BJ (cell line): ENCODE measurements at regions not wholly inside any gene's neighbourhood (a gene's known extent, or its start where the extent isn't known, plus 50 kb on each side); places are given as distances from the start of the nearest gene placed in this dataset.

ENCODE experiments used
- CTCF ChIA-PET: fragments of 350-600 bp; formaldehyde crosslinking; extraction: SDS; loops from one replicate; lab custom pipeline; 2021; ENCODE audit warnings: antibody characterized with exemption, inconsistent platforms; lab: Yijun Ruan, JAX
- POLR2A ChIA-PET: fragments of 300-600 bp; sonication (Branson Sonifier 250); formaldehyde crosslinking; extraction: SDS; loops from one replicate; lab custom pipeline; 2021; ENCODE audit warnings: antibody characterized with exemption; lab: Charles Lee
- DNase-seq: peaks from one replicate; pipeline ENCODE4 v3.0.0-alpha.2; 2011; ENCODE audit warnings: low read depth
- H3K27me3 ChIP-seq: 2 replicates; pipeline ENCODE4 v1.6.0; 2011; ENCODE audit warnings: low read length; ENCODE audit not compliant: control insufficient read depth, insufficient read depth
- H3K36me3 ChIP-seq: 2 replicates; pipeline ENCODE4 v1.5.1; 2011; ENCODE audit warnings: low read length; ENCODE audit not compliant: control insufficient read depth, insufficient read depth
- H3K4me3 ChIP-seq: 2 replicates; pipeline ENCODE4 v1.5.1; 2011; ENCODE audit warnings: low read depth, mild to moderate bottlenecking, control low read depth, low read length
- TF ChIP-seq, protein P1 (sequence below): IDR thresholded peaks from 2 replicates; pipeline ENCODE4 v1.5.1; 2011; ENCODE audit warnings: low read depth, mild to moderate bottlenecking, control low read depth, inconsistent platforms, low read length, moderate library complexity; ENCODE audit not compliant: insufficient read depth

DNA sequence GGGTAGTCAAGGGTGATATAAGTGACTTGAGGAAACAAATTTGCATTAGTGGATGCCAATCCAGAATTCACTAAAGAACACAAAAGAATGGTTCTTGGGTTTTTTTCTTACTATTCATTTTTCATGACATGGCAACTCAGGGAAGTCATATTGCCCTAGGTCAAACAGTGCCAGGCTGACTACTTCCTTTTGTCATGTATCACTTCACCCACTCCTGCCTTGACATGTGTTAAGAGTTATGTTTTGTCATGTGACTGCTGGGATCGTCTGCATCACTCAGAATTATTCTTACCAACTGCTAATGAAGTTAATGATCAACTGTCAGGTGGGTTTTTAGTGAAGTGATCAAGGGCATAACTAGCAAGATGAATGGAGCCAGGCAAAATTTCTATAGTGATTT is 74.2 kb downstream of the PRORP start:
- TF ChIP-seq, protein P1, sequence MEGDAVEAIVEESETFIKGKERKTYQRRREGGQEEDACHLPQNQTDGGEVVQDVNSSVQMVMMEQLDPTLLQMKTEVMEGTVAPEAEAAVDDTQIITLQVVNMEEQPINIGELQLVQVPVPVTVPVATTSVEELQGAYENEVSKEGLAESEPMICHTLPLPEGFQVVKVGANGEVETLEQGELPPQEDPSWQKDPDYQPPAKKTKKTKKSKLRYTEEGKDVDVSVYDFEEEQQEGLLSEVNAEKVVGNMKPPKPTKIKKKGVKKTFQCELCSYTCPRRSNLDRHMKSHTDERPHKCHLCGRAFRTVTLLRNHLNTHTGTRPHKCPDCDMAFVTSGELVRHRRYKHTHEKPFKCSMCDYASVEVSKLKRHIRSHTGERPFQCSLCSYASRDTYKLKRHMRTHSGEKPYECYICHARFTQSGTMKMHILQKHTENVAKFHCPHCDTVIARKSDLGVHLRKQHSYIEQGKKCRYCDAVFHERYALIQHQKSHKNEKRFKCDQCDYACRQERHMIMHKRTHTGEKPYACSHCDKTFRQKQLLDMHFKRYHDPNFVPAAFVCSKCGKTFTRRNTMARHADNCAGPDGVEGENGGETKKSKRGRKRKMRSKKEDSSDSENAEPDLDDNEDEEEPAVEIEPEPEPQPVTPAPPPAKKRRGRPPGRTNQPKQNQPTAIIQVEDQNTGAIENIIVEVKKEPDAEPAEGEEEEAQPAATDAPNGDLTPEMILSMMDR: no peak
- no peak for DNase-seq
- H3K36me3 ChIP-seq: no peaks in the 10 kb centered on the region
- CTCF ChIA-PET: interaction anchor here (1.7 kb wide), 1 partner anchor 12 kb away, joined by 6 read pairs; no protein-coding TSS in a partner anchor
- POLR2A ChIA-PET: no interaction called here
- H3K4me3 ChIP-seq: no peak overlapping the region
- no peaks in the 10 kb centered on the region for H3K27me3 ChIP-seq

DNA sequence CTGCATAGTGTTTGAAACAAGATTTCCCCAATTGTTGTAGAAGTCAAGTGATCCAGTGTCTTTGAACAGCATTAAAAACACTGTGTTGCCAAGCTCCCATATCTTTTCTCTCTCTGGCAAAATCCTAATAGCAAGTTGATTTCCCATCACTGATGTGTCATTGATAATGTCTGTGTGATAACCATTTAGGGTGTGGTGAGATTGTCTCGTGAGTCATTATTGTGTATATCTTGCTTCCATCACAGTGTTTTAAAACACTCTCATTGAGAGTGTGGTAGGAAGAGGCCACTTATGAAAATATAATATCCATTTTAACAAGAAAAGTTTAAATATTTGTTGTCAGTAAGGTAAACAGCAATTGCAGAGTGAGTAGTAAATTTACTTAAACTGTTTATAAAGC is 74.7 kb downstream of the PRORP start:
- TF ChIP-seq, protein P1: no peak
- CTCF ChIA-PET: interaction anchor here (1.7 to 1.9 kb wide), 2 partner anchors 11 to 18 kb away, joined by 5 to 6 read pairs; no protein-coding TSS in a partner anchor

DNA sequence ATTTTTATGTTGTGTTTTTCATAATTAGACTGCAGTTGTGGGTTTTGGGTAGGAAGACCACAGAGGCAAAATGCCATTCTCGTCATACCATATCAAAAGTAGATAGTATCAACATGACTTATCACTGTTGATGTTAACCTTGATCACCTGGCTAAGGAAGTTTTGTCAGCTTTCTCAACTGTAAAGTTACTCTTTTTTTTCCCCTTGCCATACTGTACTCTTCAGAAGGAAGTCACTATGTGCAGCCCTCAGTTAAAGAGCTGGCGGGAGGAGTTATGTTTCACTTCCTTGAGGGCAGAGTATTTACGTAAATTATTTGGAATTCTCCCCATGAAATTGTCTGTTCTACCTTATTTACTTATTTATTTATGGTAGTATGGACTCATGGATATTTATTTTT is 78.7 kb downstream of the PRORP start:
- POLR2A ChIA-PET: no interaction called here
- TF ChIP-seq, protein P1: no peak
- CTCF ChIA-PET: no interaction called here

More for the DNA sequence above, 74.7 kb downstream of the PRORP start:
- peak; percentile 11 for DNase-seq
- H3K4me3 ChIP-seq: no peak overlapping the region
- POLR2A ChIA-PET: interaction anchor here (0.6 kb wide), 1 partner anchor 122 kb away, joined by 10 read pairs; no protein-coding TSS in a partner anchor
- H3K27me3 ChIP-seq: no peaks in the 10 kb centered on the region
- H3K36me3 ChIP-seq: no peaks in the 10 kb centered on the region

DNA sequence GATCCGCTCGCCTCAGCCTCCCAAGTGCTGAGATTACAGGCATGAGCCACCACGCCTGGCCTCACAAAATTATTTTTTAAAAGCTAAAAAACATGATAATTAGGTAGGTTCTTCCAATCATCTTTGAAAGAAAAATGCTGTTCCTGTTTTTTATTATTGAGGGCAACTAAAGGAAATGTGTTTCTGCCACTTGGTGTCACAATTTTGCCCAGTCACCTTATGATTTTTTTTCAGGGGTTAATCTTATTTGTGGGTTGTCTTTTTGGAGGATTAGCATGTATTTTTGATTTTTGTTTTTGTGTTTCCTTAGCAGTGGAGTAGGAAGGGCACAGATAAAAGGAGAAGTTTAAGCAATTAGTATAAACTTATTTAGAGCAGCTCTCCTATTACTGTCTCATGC is 79.8 kb downstream of the PRORP start:
- Histone ChIP-seq H3K27me3 (no peaks in the 10 kb centered on the region), H3K36me3 (no peaks in the 10 kb centered on the region), H3K4me3 (no peak overlapping the region)
- ChIA-PET POLR2A (no interaction called here), CTCF (interaction anchor here (2.5 kb wide), 1 partner anchor 13 kb away, joined by 7 read pairs; no protein-coding TSS in a partner anchor)
- TF ChIP-seq, protein P1: no peak
- DNase-seq: no peak

More for the DNA sequence above, 78.7 kb downstream of the PRORP start:
- Histone ChIP-seq H3K4me3 (no peak overlapping the region), H3K36me3 (no peaks in the 10 kb centered on the region), H3K27me3 (no peaks in the 10 kb centered on the region)
- no peak for DNase-seq

DNA sequence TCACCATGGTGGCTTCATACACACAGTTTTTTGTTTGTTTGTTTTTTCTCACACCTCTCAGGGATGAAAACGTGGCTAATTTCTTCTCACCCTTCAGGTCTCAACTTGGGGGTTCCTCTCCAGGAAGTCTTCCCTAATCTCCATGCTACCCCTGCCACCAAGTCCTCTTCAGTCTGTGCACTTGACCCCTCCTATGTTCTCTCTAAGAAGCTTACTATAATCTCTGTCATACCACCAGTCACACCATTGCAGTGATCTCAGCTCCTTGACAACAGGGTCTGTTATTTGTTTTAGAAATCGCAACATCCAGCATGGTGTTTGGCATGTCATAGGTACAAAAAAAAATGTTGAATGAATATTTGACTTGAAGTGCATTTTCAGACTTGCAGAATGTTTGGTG is 83.4 kb downstream of the PRORP start:
- ChIA-PET CTCF (no interaction called here), POLR2A (no interaction called here)
- H3K36me3 ChIP-seq: no peaks in the 10 kb centered on the region
- no peak for DNase-seq
- TF ChIP-seq, protein P1: no peak
- no peaks in the 10 kb centered on the region for H3K27me3 ChIP-seq
- H3K4me3 ChIP-seq: no peak overlapping the region
